ENCODE measurements at regions not wholly inside any gene's neighbourhood (a gene's known extent, or its start where the extent isn't known, plus 50 kb on each side); places are given as distances from the start of the nearest gene placed in this dataset.

DNA sequence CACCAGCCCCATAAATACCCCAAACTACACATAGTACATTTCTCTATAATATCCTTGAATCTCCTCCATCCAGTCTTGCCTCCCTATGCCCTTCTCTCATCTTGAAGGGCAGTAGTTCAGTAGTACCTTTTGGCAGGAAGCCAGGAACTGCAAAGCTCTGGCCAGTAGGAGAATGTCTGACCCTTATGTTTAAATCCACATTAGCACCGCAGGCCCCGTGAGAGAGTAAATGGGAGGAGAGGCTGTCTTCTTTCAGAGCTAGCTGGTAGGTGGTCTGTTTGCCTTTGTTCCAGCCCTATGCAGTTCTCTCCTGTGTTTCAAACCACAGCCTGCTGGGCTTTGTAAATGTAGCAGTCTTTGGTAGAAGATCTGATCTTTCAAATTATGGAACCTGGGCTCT lies 690.7 kb downstream of the DOK5 start:
- H2BK120ac ChIP-seq (ENCODE audit: low read depth, low read length, poor library complexity, severe bottlenecking): no peak overlapping the region
- peaks cover 16% of the 10 kb centered on the region for H3K27me3 Mint-ChIP-seq (ENCODE audit: low read depth)
- no CpG with 5 or more reads among the region's 2 CpGs for WGBS (ENCODE audit: extremely low coverage, insufficient read length, low lambda C conversion rate)
- H3K27ac ChIP-seq (ENCODE audit: insufficient read length, low read depth, low read length): no peak overlapping the region
- TF ChIP-seq, protein P1, sequence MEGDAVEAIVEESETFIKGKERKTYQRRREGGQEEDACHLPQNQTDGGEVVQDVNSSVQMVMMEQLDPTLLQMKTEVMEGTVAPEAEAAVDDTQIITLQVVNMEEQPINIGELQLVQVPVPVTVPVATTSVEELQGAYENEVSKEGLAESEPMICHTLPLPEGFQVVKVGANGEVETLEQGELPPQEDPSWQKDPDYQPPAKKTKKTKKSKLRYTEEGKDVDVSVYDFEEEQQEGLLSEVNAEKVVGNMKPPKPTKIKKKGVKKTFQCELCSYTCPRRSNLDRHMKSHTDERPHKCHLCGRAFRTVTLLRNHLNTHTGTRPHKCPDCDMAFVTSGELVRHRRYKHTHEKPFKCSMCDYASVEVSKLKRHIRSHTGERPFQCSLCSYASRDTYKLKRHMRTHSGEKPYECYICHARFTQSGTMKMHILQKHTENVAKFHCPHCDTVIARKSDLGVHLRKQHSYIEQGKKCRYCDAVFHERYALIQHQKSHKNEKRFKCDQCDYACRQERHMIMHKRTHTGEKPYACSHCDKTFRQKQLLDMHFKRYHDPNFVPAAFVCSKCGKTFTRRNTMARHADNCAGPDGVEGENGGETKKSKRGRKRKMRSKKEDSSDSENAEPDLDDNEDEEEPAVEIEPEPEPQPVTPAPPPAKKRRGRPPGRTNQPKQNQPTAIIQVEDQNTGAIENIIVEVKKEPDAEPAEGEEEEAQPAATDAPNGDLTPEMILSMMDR (conservative IDR thresholded peaks at IDR 0.05): peak; percentile 14; the same call in 2 of the 3 replicates
- no peak overlapping the region for H4K5ac ChIP-seq (ENCODE audit: insufficient read length, low read depth, low read length)
- no peak overlapping the region for H3K4me2 ChIP-seq (ENCODE audit: insufficient read depth, insufficient read length, low read length)
- H3K56ac ChIP-seq (ENCODE audit: insufficient read length, low read depth, low read length): no peak overlapping the region
- H3K4me1 Mint-ChIP-seq: peaks cover 27 to 31% of the 10 kb centered on the region in 2 experiments
- H2BK5ac ChIP-seq (ENCODE audit: insufficient read length, low read length): no peak overlapping the region
- no peak overlapping the region for H2BK20ac ChIP-seq (ENCODE audit: low read depth, low read length, poor library complexity, severe bottlenecking)
- H3K14ac ChIP-seq (ENCODE audit: insufficient read depth, low read length): no peak overlapping the region
- no peaks in the 10 kb centered on the region for H3K23me2 ChIP-seq (ENCODE audit: insufficient read length, low read depth, low read length, poor library complexity, severe bottlenecking)
- H3K4me1 ChIP-seq (ENCODE audit: insufficient read depth, low read length): peaks cover 4% of the 10 kb centered on the region
- no peaks in the 10 kb centered on the region for H3K36me3 Mint-ChIP-seq (ENCODE audit: insufficient read depth in 1 of 3, low read depth in 3 of 3)
- H3K79me2 ChIP-seq (ENCODE audit: insufficient read depth, low read length): no peaks in the 10 kb centered on the region
- H3K4me3 Mint-ChIP-seq: peak overlapping the region in 1 of 2 experiments; percentile 57; a peak in 2 of 5 replicates
- H3K9ac ChIP-seq (ENCODE audit: extremely low read depth, insufficient read length, low read length): no peak overlapping the region
- no peak overlapping the region for H2BK15ac ChIP-seq (ENCODE audit: low read depth, low read length)
- peak overlapping the region in 2 of 3 experiments; percentile 7 to 46; a peak in 2 of 7 replicates for H3K27ac Mint-ChIP-seq
- no peaks in the 10 kb centered on the region for H3K9me3 ChIP-seq (ENCODE audit: control insufficient read depth, low read depth, low read length)
- no peak overlapping the region for H3K4ac ChIP-seq (ENCODE audit: low read depth, low read length)
- DNase-seq: peak; percentile 76
- H3T11ph ChIP-seq (ENCODE audit: low read length): no peak overlapping the region
- no peaks in the 10 kb centered on the region for H3K27me3 ChIP-seq (ENCODE audit: insufficient read depth, low read length)
- no peak overlapping the region for H2AFZ ChIP-seq (ENCODE audit: low read length)
- H4K91ac ChIP-seq (ENCODE audit: insufficient read length, low read depth, low read length): no peak overlapping the region
- no peak overlapping the region for H4K8ac ChIP-seq (replicated peaks; ENCODE audit: insufficient read length, low read depth, low read length)
- H3K23ac ChIP-seq (ENCODE audit: insufficient read length, low read depth, low read length): no peak overlapping the region
- no peaks in the 10 kb centered on the region for H3K79me1 ChIP-seq (ENCODE audit: insufficient read depth, low read depth, low read length, poor library complexity, severe bottlenecking)
- H3K18ac ChIP-seq (ENCODE audit: insufficient read length, low read depth, low read length): no peak overlapping the region
- no peak overlapping the region for H2BK12ac ChIP-seq (ENCODE audit: insufficient read length, low read depth, low read length)
- H2AK5ac ChIP-seq (ENCODE audit: insufficient read length, low read length): no peak overlapping the region
- H3K9me3 Mint-ChIP-seq: no peaks in the 10 kb centered on the region
- no peaks in the 10 kb centered on the region for H4K20me1 ChIP-seq (ENCODE audit: control insufficient read depth, insufficient read depth, insufficient read length)

Measured in H9 (cell line).